ENCODE measurements at regions not wholly inside any gene's neighbourhood (a gene's known extent, or its start where the extent isn't known, plus 50 kb on each side); places are given as distances from the start of the nearest gene placed in this dataset.

DNA sequence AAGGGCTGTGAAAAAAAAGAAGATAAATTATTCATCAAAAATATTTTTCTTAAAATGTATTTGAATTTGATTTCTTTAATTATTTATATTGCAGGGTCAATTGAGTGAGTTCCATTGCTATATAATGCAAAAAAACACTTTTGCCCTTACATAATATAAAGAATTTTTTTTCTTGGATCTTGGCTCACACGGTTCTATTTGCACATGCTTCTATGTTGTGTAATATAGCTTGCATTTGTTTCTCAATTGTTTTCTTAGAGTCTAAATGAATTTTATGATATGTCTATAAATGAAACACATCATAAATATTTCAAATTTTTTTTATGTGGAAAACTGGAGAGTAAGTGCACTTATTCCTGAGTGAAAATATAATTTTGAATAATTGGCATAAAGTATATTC lies 694.2 kb downstream of the SLC6A15 start:
- TF ChIP-seq, protein P1, sequence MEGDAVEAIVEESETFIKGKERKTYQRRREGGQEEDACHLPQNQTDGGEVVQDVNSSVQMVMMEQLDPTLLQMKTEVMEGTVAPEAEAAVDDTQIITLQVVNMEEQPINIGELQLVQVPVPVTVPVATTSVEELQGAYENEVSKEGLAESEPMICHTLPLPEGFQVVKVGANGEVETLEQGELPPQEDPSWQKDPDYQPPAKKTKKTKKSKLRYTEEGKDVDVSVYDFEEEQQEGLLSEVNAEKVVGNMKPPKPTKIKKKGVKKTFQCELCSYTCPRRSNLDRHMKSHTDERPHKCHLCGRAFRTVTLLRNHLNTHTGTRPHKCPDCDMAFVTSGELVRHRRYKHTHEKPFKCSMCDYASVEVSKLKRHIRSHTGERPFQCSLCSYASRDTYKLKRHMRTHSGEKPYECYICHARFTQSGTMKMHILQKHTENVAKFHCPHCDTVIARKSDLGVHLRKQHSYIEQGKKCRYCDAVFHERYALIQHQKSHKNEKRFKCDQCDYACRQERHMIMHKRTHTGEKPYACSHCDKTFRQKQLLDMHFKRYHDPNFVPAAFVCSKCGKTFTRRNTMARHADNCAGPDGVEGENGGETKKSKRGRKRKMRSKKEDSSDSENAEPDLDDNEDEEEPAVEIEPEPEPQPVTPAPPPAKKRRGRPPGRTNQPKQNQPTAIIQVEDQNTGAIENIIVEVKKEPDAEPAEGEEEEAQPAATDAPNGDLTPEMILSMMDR (IDR thresholded peaks at IDR 0.05; ENCODE audit: low read length), result no peak
- no peak for TF ChIP-seq EZH2 (IDR thresholded peaks at IDR 0.05; ENCODE audit: borderline replicate concordance, low read length)
